Activated CD8-positive, alpha-beta T cell treated with anti-CD3 and anti-CD28 coated beads, Interleukin-2, amount 10 ng/mL, durations not matched to agents 7 days and 5 days (primary cell): ENCODE measurements at regions not wholly inside any gene's neighbourhood (a gene's known extent, or its start where the extent isn't known, plus 50 kb on each side); places are given as distances from the start of the nearest gene placed in this dataset.

ENCODE experiments used
- ATAC-seq: fragments of 150-1000 bp; cut with Tn5 transposase; one replicate; pipeline ENCODE4 v1.10.0; 2021; ENCODE audit warnings: moderate library complexity
- CTCF ChIA-PET: fragments of 350-600 bp; sonication (Branson Sonifier 250); formaldehyde crosslinking; loops from one replicate; lab custom pipeline; 2021; ENCODE audit warnings: antibody characterized with exemption; lab: Charles Lee
- POLR2A ChIA-PET: fragments of 350-600 bp; sonication (Branson Sonifier 250); formaldehyde crosslinking; loops from one replicate; lab custom pipeline; 2021; ENCODE audit warnings: antibody characterized with exemption; lab: Charles Lee
- DNase-seq: peaks from one replicate; pipeline ENCODE4 v3.0.0-alpha.2; 2020
- H3K27ac Mint-ChIP-seq: one replicate; pipeline ENCODE4 v1.8.0; 2021; ENCODE audit warnings: mild to moderate bottlenecking, mixed read lengths
- H3K27me3 Mint-ChIP-seq: one replicate; pipeline ENCODE4 v1.8.0; 2021; ENCODE audit warnings: low read depth, mixed read lengths
- H3K36me3 Mint-ChIP-seq: one replicate; pipeline ENCODE4 v1.8.0; 2021; ENCODE audit warnings: low read depth, mixed read lengths
- H3K4me1 Mint-ChIP-seq: one replicate; pipeline ENCODE4 v1.8.0; 2021; ENCODE audit warnings: low read depth, mixed read lengths
- H3K4me3 Mint-ChIP-seq: one replicate; pipeline ENCODE4 v1.8.0; 2021; ENCODE audit warnings: mild to moderate bottlenecking, mixed read lengths
- H3K9me3 Mint-ChIP-seq: one replicate; pipeline ENCODE4 v1.8.0; 2022; ENCODE audit warnings: mixed read lengths; ENCODE audit not compliant: insufficient read depth

GRCh38 chr14:26992403-26993115, 394.7 kb upstream of the NOVA1 start:
- no peaks in the 10 kb centered on the region for H3K4me1 Mint-ChIP-seq
- no peak overlapping the region for H3K4me3 Mint-ChIP-seq
- peaks cover 11% of the 10 kb centered on the region for H3K9me3 Mint-ChIP-seq
- CTCF ChIA-PET: no interaction called here
- no peak overlapping the region for H3K27ac Mint-ChIP-seq
- no peak for DNase-seq
- H3K27me3 Mint-ChIP-seq: no peaks in the 10 kb centered on the region
- no peaks in the 10 kb centered on the region for H3K36me3 Mint-ChIP-seq
- ATAC-seq: no peak
- POLR2A ChIA-PET: no interaction called here

- Mint-ChIP-seq H3K9me3 (peaks cover 17% of the 10 kb centered on the region), H3K27me3 (no peaks in the 10 kb centered on the region), H3K27ac (no peak overlapping the region), H3K4me1 (no peaks in the 10 kb centered on the region), H3K4me3 (no peak overlapping the region), H3K36me3 (no peaks in the 10 kb centered on the region)
- CTCF ChIA-PET: no interaction called here
- DNase-seq (no peak), ATAC-seq (no peak)
- POLR2A ChIA-PET: no interaction called here
Measured at GRCh38 chr14:26993556-26993955, 395.7 kb upstream of the NOVA1 start.

- no peaks in the 10 kb centered on the region for H3K27me3 Mint-ChIP-seq
- ChIA-PET CTCF (no interaction called here), POLR2A (no interaction called here)
- DNase-seq: no peak
- no peak overlapping the region for H3K4me3 Mint-ChIP-seq
- H3K36me3 Mint-ChIP-seq: no peaks in the 10 kb centered on the region
- ATAC-seq: no peak
- H3K4me1 Mint-ChIP-seq: no peaks in the 10 kb centered on the region
- peaks cover 21% of the 10 kb centered on the region for H3K9me3 Mint-ChIP-seq
- no peak overlapping the region for H3K27ac Mint-ChIP-seq
Measured at GRCh38 chr14:26995301-26995700, 397.5 kb upstream of the NOVA1 start.

- Mint-ChIP-seq H3K36me3 (no peaks in the 10 kb centered on the region), H3K4me3 (no peak overlapping the region), H3K4me1 (no peaks in the 10 kb centered on the region), H3K9me3 (peaks cover 21% of the 10 kb centered on the region), H3K27ac (no peak overlapping the region), H3K27me3 (no peaks in the 10 kb centered on the region)
- DNase-seq (no peak), ATAC-seq (no peak)
- ChIA-PET POLR2A (no interaction called here), CTCF (no interaction called here)
Measured at GRCh38 chr14:26996246-26996645, 398.4 kb upstream of the NOVA1 start.

- ChIA-PET CTCF (no interaction called here), POLR2A (no interaction called here)
- Mint-ChIP-seq H3K9me3 (peaks cover 10% of the 10 kb centered on the region), H3K27me3 (no peaks in the 10 kb centered on the region), H3K4me3 (no peak overlapping the region), H3K36me3 (no peaks in the 10 kb centered on the region), H3K4me1 (no peaks in the 10 kb centered on the region), H3K27ac (no peak overlapping the region)
- no peak for ATAC-seq
- DNase-seq: no peak
Measured at GRCh38 chr14:27002179-27002578, 404.3 kb upstream of the NOVA1 start.

GRCh38 chr14:27006570-27006969, 408.7 kb upstream of the NOVA1 start:
- CTCF ChIA-PET: no interaction called here
- H3K4me3 Mint-ChIP-seq: no peak overlapping the region
- ATAC-seq: no peak

GRCh38 chr14:27008187-27008586, 410.4 kb upstream of the NOVA1 start:
- Mint-ChIP-seq H3K4me3 (no peak overlapping the region), H3K36me3 (no peaks in the 10 kb centered on the region), H3K27me3 (no peaks in the 10 kb centered on the region), H3K9me3 (peaks cover 23% of the 10 kb centered on the region), H3K4me1 (no peaks in the 10 kb centered on the region), H3K27ac (no peak overlapping the region)
- DNase-seq: no peak
- ChIA-PET CTCF (no interaction called here), POLR2A (no interaction called here)
- no peak for ATAC-seq

More at GRCh38 chr14:27006570-27006969, 408.7 kb upstream of the NOVA1 start:
- no peak for DNase-seq
- Mint-ChIP-seq H3K4me1 (no peaks in the 10 kb centered on the region), H3K9me3 (peaks cover 12% of the 10 kb centered on the region), H3K36me3 (no peaks in the 10 kb centered on the region), H3K27ac (no peak overlapping the region), H3K27me3 (no peaks in the 10 kb centered on the region)
- POLR2A ChIA-PET: no interaction called here

- peaks cover 23% of the 10 kb centered on the region for H3K9me3 Mint-ChIP-seq
- ChIA-PET CTCF (no interaction called here), POLR2A (no interaction called here)
- H3K27ac Mint-ChIP-seq: no peak overlapping the region
- ATAC-seq (no peak), DNase-seq (no peak)
- no peaks in the 10 kb centered on the region for H3K4me1 Mint-ChIP-seq
- no peaks in the 10 kb centered on the region for H3K36me3 Mint-ChIP-seq
- H3K4me3 Mint-ChIP-seq: no peak overlapping the region
- no peaks in the 10 kb centered on the region for H3K27me3 Mint-ChIP-seq
Measured at GRCh38 chr14:27012641-27013040, 414.8 kb upstream of the NOVA1 start.

- Mint-ChIP-seq H3K27me3 (no peaks in the 10 kb centered on the region), H3K4me3 (no peak overlapping the region), H3K4me1 (no peaks in the 10 kb centered on the region), H3K9me3 (peaks cover 23% of the 10 kb centered on the region), H3K27ac (no peak overlapping the region), H3K36me3 (no peaks in the 10 kb centered on the region)
- no peak for DNase-seq
- POLR2A ChIA-PET: no interaction called here
- CTCF ChIA-PET: no interaction called here
- ATAC-seq: no peak
Measured at GRCh38 chr14:27013678-27014077, 415.8 kb upstream of the NOVA1 start.

GRCh38 chr14:27015065-27015464, 417.2 kb upstream of the NOVA1 start:
- ATAC-seq (no peak), DNase-seq (no peak)
- H3K27ac Mint-ChIP-seq: no peak overlapping the region
- peaks cover 17% of the 10 kb centered on the region for H3K9me3 Mint-ChIP-seq
- no peaks in the 10 kb centered on the region for H3K27me3 Mint-ChIP-seq
- no peak overlapping the region for H3K4me3 Mint-ChIP-seq
- H3K36me3 Mint-ChIP-seq: no peaks in the 10 kb centered on the region
- no peaks in the 10 kb centered on the region for H3K4me1 Mint-ChIP-seq
- ChIA-PET CTCF (no interaction called here), POLR2A (no interaction called here)

- CTCF ChIA-PET: no interaction called here
- Mint-ChIP-seq H3K36me3 (no peaks in the 10 kb centered on the region), H3K4me1 (no peaks in the 10 kb centered on the region), H3K27ac (no peak overlapping the region), H3K4me3 (no peak overlapping the region), H3K27me3 (no peaks in the 10 kb centered on the region), H3K9me3 (peaks cover 7% of the 10 kb centered on the region)
- POLR2A ChIA-PET: no interaction called here
- DNase-seq: no peak
- ATAC-seq: no peak
Measured at GRCh38 chr14:27025648-27026047, 427.8 kb upstream of the NOVA1 start.

- POLR2A ChIA-PET: no interaction called here
- CTCF ChIA-PET: no interaction called here
Measured at GRCh38 chr14:27026097-27026496, 428.3 kb upstream of the NOVA1 start.

GRCh38 chr14:27040552-27040951, 442.7 kb upstream of the NOVA1 start:
- no peaks in the 10 kb centered on the region for H3K36me3 Mint-ChIP-seq
- H3K27me3 Mint-ChIP-seq: no peaks in the 10 kb centered on the region
- POLR2A ChIA-PET: no interaction called here
- CTCF ChIA-PET: no interaction called here
- ATAC-seq: no peak
- no peaks in the 10 kb centered on the region for H3K4me1 Mint-ChIP-seq
- DNase-seq: no peak
- no peak overlapping the region for H3K27ac Mint-ChIP-seq
- H3K4me3 Mint-ChIP-seq: no peak overlapping the region
- H3K9me3 Mint-ChIP-seq: peaks cover 19% of the 10 kb centered on the region

More at GRCh38 chr14:27026097-27026496, 428.3 kb upstream of the NOVA1 start:
- Mint-ChIP-seq H3K27ac (no peak overlapping the region), H3K27me3 (no peaks in the 10 kb centered on the region), H3K4me3 (no peak overlapping the region), H3K36me3 (no peaks in the 10 kb centered on the region), H3K4me1 (no peaks in the 10 kb centered on the region), H3K9me3 (peaks cover 11% of the 10 kb centered on the region)
- ATAC-seq (no peak), DNase-seq (no peak)
